Fibroblast of skin of left biceps (primary cell): ENCODE measurements at regions not wholly inside any gene's neighbourhood (a gene's known extent, or its start where the extent isn't known, plus 50 kb on each side); places are given as distances from the start of the nearest gene placed in this dataset.

Source experiments
- DNase-seq, 2 experiments: peaks; one replicate each; pipeline ENCODE4 v3.0.0-alpha.2; 2013; ENCODE audit warnings: low read depth in 2 of 2

DNA sequence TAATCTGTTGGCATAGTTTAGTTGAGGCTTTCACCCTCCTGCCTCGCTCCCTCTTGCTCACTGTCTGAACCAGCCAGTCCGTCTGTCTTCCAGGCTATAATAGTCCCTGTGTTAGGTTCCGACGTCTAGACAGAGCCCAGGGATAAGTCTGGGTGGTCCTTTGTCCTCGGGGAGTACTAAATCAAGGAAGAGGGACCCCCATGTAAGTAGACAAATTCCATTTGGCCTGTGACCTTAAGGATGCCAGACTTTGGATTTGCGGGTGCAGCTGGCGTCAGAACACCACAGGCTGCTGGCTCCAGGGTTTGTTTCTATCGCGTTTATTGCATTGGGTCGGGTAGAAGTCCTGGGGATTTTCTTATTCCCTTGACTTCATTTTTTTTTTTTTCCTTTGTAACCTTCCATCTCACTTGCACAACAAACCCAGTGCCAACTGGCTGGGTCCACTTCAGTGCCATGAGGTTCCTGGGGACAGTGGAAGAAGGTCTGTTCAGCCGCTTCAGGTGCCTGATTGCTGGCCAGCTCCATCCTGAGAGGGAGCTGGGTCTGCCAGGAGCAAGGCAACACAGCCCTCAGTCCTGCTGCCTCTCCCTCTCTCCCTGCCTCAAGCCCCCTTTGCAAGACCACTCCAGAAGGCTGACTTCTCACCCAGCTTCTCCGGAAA, 95.4 kb upstream of the KLHL25 start:
- no peak for DNase-seq

- no peak for DNase-seq
These were observed 95.9 kb upstream of the KLHL25 start for GRCh38 chr15:85890620-85890980.

DNA sequence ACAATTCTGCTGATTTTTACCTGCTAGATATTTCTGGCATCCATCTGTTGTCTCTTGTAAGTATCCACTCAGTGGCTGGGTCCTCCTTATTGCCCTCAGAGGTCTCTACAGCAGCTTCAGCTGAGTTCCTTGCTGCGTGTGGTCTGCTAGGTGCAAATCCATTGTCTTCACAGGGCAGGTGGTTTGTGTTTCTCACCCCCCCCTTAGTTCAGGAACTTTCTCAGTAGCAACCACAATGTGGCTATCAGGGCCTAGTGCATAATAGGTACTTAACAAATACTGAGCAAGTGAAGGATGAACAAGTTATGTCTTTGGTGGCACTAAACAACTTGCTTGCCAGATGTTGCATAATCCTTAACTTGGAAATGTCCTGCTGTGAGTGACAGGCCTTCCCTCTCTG, 96.7 kb upstream of the KLHL25 start:
- DNase-seq, result no peak

- no peak for DNase-seq
These were observed 97.5 kb upstream of the KLHL25 start for GRCh38 chr15:85892232-85892631.

- DNase-seq, result no peak
These were observed 102.6 kb upstream of the KLHL25 start for GRCh38 chr15:85897207-85897894.

GRCh38 chr15:85897895-85898717, 103.4 kb upstream of the KLHL25 start:
- DNase-seq, result no peak

- DNase-seq, result no peak
These were observed 105.2 kb upstream of the KLHL25 start for GRCh38 chr15:85899927-85900326.

GRCh38 chr15:85905751-85906450, 111.2 kb upstream of the KLHL25 start:
- no peak for DNase-seq

DNA sequence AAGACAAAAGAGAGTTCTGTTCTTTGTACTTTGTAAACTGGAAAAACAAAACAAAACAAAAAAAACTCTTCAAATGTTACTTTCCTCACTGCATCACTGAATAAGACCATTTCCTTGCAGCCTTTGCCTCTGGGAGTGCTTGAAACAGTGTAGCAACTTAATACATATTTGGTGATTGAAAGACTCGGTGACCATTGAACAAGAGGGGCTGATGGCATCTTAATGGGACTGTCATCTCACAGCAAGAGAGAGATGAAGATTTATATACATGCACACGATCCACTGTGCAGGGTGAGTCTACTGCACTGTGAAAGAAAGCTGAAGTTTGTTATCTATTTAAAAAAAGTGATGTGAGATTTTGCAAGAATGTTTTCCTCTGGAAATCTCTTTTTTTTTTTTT, 111.9 kb upstream of the KLHL25 start:
- no peak for DNase-seq

DNA sequence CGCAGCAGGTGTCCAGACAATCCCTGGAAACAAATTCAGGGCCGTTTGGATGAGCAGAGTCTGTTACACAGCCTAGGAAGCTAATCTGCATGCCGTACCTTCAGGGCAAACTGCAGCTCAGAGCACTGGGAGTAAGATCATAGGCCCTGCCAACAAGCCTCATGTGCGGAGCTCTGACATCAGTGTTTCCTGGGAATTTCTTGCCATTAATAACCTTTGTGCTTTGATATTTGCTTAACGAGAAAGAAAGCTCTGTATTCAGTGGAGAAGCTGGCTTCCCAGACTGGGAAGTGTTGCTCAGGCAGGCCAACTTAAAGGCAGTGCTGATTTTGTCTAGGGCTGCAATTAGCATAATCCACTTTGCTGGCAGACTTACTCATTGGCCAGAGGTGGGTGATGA, 116.1 kb upstream of the KLHL25 start:
- DNase-seq, result no peak

- DNase-seq, result no peak
These were observed 118.7 kb upstream of the KLHL25 start for GRCh38 chr15:85913461-85913860.

DNA sequence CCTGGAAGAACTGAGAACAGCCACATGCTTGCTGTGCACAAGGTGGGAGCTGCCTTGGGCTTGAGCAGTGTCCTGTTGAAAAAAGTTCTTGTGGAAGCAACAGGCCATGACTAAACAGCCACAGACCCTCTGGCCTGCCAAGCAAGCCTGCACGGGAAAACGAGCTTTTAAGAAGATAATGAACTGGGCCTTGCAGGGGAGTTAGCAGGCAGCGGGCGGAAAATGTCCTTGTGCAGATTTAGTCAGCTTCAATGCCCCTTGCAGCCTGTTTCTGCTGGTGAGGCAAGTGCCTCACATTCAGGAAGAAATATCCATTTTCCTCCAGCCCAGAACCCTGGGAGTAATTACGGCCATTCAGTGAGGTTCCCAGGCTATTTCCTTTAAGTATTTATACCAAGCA, 126.2 kb upstream of the KLHL25 start:
- no peak for DNase-seq

GRCh38 chr15:85924088-85924487, 129.4 kb upstream of the KLHL25 start:
- DNase-seq, result no peak

DNA sequence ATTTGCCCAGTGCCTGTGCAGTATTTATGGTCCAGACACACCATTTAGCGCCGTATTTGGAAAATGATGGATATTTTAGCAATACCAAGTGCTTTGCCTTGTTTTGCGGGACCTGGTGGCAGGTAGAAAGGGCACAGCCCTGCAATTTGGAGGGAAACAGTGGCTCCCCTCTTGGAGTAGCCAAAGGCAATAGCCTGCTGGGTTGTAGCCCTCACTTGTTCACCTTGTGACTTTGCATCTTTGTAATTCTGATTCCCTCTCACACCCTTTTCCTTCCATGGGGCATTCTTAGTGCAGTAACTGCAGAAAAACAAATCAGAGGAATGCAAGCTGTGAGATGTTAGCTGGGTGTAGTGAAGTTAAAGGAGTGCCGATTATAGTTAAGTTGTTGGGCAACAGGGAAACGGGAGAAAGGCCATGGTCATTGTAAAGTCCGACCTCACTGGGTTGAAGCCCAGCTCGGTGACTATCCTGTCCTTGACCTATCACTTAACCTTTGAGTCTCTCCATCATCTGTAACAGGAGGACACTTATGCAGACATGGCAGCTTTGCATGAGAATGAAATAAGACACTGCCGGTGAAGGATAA, 131.0 kb upstream of the KLHL25 start:
- no peak for DNase-seq

DNA sequence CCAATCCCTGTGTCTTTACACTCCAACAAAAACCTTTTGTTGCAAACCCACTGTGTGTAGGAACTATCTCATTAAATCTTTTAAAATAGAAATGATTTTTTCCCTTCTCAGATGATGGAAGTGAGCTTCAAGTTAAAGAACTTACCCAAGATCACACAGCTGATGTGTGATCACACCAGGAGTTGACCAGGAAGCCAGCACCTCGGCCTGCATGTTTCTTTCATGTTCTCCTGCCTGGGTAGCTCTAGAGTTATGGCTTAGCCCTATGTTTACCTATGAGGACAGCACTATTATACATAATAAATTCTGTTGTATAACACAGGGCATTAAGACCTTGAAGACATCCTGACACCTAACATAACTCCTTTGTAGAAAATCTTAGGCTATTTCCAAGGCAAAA, 132.1 kb upstream of the KLHL25 start:
- no peak for DNase-seq

DNA sequence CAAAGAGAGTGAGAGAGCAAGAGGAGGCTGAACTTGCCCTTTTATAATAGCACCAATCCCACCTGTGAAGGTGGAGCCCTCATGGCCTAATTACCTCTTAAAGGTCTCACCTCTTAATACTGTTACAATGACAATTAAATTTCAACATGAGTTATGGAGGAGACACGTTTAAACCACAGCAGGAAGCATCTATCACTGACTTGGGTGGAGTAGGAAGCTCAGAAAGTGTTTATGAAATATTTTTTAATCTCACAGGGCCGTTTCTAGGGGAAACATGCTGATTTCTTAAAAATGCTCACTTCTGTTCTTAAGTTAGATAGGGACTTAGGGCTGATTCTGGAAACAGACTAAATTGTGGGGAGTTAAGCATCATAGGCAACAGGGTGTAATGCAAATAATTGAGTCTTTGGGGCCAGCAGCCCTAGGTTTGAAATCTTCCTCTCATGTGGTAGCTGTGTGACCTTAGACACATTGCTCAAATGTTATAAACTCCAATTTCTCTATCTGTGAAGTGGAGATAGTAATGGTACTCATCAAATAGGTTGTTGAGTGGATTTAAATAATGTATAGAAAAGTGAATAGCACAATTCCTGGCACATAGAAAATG, 133.3 kb upstream of the KLHL25 start:
- DNase-seq, result no peak

DNA sequence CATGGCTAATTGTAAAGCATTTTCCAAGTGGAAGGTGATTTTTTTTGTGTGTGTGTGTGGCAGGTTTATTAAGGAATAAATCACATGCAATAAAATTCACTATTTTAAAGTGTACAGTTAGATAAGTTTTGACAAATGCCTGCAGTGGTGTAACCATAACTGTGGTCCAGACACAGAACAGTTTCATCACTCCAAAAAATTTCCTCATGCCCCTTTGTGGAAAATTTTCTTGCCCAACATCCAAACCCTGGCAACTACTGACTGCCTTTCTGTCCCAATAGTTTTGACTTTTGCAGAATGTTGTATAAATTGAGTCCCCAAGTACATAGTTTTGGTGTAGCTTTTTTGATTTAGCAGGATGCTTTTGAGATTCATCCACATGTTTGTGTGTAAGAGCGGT, 135.1 kb upstream of the KLHL25 start:
- no peak for DNase-seq

DNA sequence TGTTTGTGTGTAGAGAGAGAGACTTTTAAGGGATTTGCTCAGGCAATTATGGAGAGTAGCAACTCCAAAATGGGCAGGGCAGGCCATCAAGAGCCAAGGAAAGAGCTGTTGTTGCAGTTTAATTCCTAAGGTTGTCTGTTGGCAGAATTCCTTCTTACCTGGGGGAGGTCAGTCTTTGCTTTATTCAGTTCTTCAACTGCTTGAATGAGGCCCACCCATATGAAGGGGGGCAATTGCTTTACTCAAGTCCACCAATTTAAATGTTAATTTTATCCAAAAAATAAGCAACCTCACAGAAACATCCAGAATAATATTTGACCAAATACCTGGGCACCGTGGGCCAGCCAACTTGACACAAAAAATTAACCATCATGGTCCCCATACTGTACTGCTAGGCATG, 137.7 kb upstream of the KLHL25 start:
- no peak for DNase-seq

GRCh38 chr15:85934691-85935090, 140.0 kb upstream of the KLHL25 start:
- no peak for DNase-seq

- no peak for DNase-seq
These were observed 140.5 kb upstream of the KLHL25 start for GRCh38 chr15:85935182-85935581.

GRCh38 chr15:85937661-85938060, 142.0 kb upstream of the AGBL1 start:
- DNase-seq, result no peak
